ENCODE measurements at regions not wholly inside any gene's neighbourhood (a gene's known extent, or its start where the extent isn't known, plus 50 kb on each side); places are given as distances from the start of the nearest gene placed in this dataset.

DNA sequence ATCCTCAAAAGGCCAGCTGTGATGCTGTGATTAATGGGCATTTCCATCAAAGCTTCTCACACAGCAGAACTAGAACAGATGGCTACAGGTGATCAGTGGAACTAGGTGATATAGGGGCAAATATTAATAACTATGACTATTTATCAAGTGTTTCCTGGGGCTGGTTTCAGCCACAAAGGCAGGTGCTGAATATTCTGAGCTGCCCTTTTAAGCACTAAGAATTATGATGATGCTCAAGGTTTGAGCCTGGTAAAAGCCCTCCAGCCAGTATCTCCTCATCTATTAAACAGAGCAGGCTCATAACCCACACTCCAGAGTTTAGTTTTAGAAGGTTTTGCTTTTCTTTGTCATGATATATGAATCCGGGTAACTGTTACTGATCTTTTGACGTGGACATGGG, 129.5 kb upstream of the ACP3 start:
- DNase-seq (ENCODE audit: low read depth, low spot score), result no peak

DNA sequence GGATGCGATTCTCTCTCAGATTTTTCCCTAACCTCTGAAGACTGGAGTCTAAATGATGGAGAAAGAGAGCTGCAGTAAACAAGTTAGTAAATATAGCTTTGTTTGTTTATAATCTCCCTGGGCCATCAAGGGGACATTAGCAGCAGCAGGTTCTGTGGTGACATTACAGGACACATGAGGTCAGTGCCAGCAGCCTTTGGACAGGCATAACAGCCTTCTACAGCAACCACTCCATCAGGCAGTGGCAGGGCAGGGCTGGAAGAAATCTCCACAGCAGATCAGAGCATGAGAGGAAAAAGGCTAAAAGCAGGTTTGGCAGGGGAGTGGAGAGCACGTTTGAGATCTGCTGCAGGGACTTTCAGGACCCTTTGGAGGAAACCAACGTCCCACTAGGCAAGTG, 127.6 kb upstream of the ACP3 start:
- DNase-seq (ENCODE audit: low read depth, low spot score), result no peak

DNA sequence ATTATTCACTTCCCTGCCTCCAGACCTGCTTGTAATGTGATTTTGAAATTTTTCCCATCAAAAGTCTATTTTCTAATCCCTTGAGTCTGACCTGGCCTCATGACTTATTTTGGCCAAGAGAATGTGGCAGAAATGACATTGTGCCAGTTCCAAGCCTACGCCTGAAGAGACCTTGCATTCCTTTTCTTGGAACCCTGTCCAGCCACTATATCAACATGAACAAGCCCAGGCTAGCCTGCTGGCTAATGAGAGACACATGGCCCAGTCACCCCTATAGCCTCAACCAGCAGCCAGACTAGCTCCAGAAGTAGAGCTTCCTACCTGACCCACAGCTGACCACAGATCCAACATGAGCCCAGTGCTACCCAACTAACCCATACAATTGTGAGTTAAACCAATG, 121.1 kb upstream of the ACP3 start:
- DNase-seq (ENCODE audit: low read depth, low spot score), result no peak

DNA sequence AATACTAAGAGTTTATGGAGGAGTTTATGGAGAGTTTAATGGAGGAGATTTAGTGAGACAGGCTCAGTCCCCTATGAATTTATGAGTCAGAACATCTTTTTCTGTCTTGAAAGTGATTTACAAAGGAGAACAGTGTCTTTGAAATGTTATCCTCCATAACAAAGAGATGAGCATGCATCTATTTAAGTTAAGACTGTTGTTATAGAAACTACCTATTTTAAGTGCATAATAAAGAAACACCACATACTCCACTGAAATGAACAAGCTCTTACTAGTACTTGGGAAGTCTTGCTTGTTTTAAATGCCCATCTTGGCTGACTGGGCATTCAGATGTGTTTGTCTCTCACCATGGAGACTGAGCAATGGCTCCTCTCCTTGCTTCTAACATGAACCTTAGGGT, 118.7 kb upstream of the ACP3 start:
- DNase-seq (ENCODE audit: low read depth, low spot score), result no peak

DNA sequence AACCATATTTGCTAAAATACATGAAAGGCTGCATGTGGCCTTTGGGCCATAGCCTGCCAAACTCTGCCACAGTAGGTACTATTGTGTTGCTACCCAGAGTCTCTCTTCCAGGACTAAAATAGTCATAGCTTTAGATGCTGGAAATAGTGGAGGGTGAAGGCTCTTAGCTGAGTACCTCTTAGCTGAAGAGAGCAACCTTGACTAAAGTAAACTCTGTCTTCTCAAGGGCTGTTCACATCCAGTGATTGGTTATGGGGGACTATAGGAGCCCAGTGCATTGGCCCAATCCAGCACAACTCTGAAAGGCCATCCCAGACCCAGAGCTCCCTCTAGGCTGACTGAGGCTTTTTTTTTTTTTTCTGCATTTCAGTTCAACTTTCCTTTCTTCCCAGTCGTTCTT, 117.8 kb upstream of the ACP3 start:
- DNase-seq (ENCODE audit: low read depth, low spot score), result no peak

DNA sequence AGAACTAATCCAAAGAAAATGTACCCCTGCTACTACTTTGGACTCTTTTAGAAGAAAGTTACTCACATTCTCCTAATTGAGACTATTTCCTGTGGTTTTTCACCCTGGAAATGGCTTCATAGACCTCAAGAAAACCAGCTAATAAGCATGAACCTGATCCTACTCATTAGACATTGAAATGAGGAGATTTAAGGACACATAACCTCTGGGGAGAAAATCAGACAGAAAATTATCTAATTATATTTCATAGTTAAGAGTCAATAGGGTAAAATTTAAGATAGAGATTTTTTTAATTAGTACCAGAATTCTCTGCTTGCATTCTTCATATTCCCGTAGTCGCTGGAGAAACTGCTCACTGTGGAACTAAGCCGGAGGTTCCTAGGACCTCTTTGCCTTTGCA, 114.6 kb upstream of the ACP3 start:
- DNase-seq (ENCODE audit: low read depth, low spot score), result no peak

DNA sequence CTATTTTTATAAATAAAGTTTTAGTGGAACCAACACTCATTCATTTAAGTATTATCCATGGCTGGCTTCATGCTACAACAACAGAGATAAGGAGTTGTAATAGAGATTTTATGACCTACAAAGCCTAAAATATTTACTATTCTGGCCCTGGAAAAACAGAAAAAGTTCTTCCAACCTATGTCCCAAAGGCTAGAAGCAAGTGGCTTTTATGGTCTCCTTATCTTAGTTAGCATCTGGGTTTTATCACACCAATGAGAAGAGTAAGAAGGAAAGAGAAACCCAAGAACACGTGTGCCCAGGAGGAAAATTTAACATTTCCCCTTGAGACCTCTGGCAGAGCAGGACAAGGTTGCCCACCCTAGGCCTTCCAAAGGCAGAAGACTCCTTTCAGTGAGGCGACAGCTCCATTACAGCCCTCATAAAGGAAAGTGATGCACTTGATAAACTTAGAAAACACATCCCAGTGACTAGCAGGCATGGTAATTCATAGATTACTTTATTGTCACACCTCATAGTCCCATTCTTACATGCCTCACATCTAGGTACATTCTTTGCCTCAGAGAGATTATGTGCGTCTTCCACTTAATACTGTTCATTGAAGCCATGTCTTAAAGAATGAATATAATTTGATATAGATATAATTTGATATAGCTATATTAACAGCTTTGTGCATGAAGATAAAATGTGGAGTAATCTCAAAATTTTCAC, 113.2 kb upstream of the ACP3 start:
- no peak for DNase-seq (ENCODE audit: low read depth, low spot score)

DNA sequence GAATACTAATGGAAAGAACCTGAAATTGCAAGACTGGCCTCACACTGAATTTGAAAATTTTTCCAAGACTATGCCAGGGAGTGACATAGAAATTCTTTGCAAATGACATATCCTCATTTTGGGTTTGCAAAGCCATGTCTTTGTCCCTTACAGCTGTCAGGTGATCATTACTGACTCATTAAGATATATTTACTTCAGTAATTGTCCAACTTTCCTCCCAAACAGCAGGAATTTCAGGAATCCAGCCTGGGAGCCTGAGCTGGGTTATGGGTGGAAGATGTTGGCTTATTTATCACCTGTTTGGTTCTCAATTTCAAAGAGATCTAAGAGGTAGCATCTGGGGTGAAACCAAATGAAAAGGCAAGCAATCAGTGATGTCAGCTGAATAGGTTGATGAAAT, 111.6 kb upstream of the ACP3 start:
- DNase-seq (ENCODE audit: low read depth, low spot score), result no peak

DNA sequence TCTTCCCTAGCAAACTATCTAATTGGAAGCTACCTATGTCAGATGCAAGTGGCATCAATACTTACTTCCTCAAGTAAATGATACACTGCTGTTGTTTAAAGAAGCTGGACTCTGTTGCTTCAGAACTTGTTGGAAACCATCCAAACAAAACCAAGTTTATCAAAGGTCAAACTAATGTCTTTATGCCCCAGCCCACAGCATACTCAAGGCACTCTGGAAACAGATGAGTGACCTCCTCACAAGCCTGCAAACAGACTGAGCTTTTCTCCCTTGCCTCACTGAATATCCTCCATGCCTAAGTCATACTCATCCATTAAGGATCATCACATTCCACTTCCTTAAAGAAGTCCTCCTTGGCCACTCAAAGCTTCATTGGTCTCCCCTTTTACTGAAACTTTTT, 107.4 kb upstream of the ACP3 start:
- no peak for DNase-seq (ENCODE audit: low read depth, low spot score)

DNA sequence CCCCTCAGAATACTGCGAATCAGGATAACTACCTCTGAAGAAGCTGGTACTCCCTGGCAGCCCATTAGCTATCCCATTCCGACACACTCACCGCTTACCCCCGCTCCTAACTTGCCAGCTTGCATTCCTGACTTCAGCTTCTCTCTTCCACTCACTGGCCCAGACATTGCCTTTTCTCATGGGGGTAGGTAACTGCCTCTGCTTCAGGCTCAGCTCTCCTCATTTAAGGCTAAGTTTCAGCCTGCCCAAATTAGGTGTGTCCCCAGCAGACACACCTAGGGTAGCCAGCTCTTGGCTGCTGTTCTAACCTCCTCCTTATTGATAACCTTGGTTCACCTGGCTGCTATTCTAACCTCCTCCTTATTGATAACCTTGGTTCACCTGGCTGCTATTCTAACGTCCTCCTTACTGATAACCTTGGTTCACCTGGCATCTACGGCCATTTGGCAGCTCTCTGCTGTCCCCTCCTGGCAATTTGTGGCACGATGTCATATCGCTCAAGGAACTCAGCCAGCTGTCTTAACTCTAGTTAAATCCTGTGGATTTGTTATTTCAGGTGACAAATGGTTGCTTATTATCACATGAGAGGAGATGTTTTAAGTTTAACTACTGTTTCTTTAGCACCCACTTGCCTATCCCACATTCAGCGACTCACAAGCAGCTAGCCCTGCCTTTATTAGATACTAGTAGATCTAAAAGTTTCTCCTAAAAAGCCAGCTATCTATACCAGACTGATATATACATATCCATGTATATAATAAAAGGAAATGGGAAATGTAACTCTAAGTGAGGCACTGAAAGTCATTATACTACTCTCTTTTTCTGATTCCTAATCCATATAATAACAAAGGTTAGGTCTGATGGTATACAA, 106.5 kb upstream of the ACP3 start:
- peak; percentile 57 for DNase-seq (ENCODE audit: low read depth, low spot score)

DNA sequence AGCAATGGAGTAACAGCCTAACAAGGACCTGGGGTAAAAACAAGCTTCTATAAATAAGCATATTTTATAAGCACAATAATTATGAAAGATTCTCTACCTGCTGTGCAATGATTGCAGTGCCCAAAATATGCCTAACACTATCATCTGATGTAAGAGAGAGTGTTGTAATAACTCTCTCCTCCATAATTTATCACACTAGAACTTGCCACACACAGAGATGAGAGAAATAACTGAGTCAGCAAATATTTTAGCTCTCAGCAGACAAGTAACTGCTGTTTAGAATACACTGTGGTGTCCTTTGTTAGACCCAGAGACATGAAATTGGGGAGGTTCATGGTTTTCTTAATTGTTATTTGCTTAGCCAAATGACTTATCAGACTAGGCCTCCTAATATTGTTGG, 105.3 kb upstream of the ACP3 start:
- no peak for DNase-seq (ENCODE audit: low read depth, low spot score)

DNA sequence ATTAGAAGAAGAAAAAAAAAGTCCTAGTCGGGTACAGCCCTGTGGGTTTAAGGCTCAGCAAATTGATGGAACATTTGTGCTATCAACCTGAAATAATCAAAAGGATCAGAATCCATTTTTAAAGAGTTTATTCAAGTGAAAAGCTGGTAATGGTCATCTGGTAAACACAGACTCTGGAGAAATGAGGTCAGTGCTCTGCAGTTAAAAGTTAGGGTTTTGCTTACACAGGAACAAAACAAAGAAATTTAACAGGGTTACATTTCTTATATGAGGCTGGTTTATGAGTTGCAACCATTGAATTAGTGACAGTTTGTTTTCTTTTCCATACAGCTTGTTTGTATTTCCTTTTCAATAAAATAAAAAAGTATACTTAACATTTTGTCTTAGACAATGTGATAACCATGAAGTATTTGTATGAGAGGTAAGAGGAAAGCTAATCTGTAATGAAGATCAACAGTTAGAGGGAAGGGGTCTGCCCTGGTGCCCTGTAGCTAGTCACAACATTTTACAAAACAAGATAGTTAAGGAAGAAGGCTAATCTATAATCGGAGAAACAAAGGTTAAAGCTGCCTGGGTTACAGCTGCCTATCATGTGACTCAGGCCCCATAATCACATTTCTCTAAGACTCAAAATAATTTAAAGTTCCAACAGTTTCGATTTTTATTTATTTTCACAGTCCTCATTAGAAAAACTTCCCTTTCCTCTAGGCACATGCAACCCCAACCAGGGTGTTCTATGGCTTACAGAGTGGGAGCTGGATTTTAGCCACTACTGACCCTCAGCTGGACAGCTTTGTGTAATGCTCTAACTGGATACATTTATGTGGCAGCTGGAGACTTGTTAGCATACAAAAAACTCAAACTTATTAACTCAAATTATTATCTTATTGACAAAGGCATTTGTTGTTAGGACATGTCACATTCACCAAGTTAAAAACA, 98.1 kb upstream of the ACP3 start:
- no peak for DNase-seq (ENCODE audit: low read depth, low spot score)

DNA sequence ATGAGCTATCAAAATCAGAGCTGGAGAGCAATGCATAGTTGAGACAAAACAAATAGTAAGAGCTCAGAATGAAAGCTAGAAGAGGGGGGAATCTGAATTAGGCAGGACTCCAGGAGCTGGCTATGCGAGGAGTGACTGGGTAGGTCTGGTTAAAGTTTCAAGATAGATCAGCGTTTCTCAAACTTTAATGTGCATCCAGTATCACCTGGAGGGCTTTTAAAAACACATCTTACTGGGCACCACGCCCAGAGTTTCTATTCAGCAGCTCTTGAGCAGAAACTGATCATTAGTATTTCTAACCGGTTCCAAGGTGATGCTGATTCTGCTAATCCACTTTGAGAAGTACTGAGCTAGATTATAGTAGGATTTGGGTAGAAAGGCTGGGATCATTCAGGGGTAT, 96.2 kb upstream of the ACP3 start:
- no peak for DNase-seq (ENCODE audit: low read depth, low spot score)

DNA sequence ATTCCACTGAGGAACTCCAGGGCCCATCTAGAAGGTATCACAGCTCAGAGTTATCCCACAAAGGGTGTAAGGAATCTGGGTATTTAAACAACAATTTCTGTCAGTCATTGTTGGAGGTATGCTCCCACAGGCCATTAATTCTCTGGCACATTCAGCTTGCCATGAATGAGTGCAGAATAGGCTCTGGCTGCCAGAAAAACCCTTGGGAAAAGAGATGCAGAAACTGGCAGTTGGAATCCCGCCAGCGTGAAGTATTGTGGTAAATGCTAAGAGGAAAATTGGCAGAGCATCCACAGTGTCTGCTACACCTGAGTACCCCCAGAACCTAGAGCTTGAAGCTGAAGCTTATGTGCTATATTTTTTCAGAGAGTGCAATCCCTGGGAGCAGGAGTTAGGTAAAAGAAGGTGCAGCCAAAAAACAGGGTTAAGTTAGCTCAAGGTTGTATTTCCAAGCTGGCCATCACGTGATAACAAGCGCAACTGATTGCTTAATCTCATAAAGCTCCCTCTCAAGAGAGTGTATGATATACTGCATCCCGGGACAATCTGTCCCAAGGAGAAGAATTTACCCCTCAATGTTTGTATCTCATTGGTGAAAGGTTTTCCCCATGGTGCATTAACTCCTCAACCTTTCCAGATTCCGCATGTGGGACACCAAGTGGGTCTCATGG, 94.2 kb upstream of the ACP3 start:
- no peak for DNase-seq (ENCODE audit: low read depth, low spot score)

DNA sequence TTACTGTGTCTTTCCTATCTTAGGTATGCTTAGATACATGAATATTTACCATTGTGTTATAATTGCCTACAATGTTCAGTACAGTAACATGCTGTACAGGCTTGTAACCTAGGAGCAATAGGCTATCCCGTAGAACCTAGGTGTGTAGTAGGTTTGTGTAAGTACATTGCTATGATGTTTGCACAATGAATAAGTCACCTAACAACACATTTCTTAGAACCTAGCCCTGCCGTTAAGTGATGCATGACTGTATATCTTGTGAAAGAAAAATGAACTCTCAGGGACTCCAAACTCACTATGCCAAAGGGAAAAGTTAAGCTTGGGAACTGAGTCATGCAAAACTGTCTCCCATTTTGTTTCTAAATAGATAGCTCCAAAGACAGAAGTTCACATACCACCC, 91.5 kb upstream of the ACP3 start:
- DNase-seq (ENCODE audit: low read depth, low spot score), result no peak

DNA sequence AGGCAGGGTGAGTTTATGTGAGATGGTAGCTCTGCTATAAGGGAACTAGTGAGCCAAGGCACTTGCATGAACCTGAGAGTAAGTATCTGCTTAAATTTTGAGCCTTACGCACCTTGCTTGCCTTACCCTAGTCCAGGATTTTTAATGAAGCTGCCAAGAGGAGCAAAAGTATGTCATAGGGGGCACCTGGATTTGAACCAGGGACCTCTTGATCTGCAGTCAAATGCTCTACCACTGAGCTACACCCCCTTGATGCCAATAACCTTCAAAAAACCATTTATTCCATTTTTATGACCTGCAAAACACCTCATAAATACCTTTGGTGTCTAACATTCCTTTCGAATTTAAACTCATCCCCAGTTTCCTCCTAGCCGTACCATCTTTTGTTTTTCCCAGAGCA, 88.3 kb upstream of the ACP3 start:
- DNase-seq (ENCODE audit: low read depth, low spot score), result no peak

DNA sequence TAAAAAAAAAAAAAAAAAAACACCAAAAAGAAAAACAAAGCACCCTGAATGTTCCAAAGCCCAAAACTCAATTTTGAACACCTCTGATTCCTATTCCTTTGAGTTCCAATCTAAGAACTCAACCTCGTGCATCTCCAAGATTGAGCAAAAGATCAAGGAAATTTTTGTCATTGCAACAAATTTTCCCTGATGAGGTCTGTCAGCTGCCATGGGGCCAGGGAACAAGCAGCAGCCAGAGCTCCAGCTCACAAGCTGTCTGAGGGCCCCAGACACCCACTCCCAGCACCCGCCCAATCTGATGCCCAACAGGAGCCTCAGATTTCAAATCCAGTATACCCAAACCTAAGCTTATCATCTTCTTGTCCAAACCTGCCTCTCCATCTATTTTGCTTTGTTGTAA, 87.6 kb upstream of the ACP3 start:
- DNase-seq (ENCODE audit: low read depth, low spot score), result no peak

DNA sequence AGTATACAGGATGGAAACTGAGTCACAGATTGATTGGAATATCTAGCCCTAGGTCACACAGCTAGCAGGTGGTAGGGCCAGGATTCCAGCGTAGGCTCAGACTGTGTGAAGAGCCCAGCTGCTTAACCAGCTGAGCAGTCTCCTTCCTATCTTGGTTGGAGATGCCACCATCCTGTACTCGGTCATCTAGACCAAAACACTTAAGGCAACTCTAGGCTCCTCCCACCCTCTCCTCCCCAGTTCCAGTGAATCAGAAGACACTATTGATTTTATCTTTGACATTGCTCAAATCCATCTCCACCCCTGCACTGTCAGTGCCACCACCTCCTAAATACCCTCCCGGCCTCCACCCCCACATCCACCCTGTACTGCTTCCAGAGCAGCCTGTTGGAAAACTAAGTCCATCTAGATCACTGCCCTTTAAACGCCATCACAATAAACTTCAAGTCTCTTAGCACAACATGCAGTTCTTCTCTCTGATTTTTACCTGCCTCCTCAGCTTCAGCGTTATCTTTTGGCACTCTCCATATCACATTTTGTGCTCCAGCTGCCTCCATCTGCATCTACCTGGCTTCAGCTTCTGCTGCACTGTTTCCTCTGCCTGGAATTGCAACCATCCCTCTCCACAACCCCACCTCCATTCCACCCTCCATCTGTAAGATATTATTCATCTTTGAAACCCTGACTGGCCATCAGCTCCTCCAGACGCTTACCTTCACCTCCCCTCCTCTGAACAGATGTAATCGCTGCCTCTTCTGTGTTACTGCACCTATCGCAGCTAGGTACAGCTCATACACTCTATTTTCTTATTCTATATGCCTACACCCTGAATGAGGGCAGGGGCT, 86.8 kb upstream of the ACP3 start:
- DNase-seq (ENCODE audit: low read depth, low spot score), result no peak

DNA sequence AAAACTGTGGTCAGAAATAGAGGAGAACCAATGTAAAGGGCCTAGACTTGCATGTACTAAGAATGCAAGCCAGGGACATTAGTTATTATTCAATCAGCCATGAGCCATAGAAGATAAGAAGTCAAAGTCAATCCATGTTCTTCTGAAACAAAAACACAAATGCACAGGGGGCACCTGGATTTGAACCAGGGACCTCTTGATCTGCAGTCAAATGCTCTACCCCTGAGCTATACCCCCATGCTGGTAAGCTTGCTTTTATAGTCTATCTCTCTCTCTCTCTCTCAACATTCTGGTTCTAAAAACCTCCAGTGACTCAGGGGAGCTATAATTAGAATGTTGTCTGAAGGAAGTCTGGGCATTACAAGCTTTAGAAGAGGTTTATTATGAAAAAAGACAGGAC, 85.6 kb upstream of the ACP3 start:
- no peak for DNase-seq (ENCODE audit: low read depth, low spot score)

DNA sequence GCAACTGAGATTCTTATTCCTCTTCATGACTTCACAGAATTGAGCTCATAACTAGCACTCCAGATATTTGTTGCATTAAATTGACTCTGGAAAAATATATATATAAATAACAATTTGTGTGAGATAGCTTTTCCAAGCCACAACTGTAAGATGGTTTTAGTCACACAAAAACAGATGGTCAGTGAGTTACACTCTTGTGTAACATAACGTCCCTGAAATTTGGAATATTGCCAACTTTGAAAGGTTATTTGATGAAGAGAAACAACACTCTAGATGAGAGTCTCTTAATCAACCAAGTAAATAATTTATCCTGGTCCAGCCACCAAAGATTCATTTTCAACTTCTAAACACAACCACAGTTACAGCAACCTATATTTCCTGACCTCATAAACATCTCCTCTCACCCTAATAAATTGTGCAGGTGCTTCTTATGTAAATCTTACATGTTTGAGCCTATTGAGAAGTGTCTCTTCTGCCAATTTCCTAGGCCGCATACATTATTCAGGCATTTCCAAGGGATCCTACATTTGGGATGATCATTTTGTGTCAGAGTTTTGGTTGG, 84.9 kb upstream of the ACP3 start:
- DNase-seq (ENCODE audit: low read depth, low spot score), result no peak

Data from iPS DF 19.7 (cell line).